Parathyroid adenoma (tissue), 2 donors: ENCODE measurements at regions not wholly inside any gene's neighbourhood (a gene's known extent, or its start where the extent isn't known, plus 50 kb on each side); places are given as distances from the start of the nearest gene placed in this dataset.

Experiments used
- H2AFZ ChIP-seq: fragments of 300-600 bp; sonication (generic); one replicate; pipeline ENCODE4 v1.7.0; 2017; ENCODE audit warnings: antibody characterized with exemption, mild to moderate bottlenecking
- H3K27ac ChIP-seq: fragments of 300-600 bp; sonication (generic); one replicate; pipeline ENCODE4 v1.7.0; 2017
- H3K27me3 ChIP-seq: fragments of 300-600 bp; sonication (generic); one replicate; pipeline ENCODE4 v1.7.0; 2017; ENCODE audit warnings: low read length; ENCODE audit not compliant: control insufficient read depth, insufficient read depth
- H3K36me3 ChIP-seq: fragments of 300-600 bp; sonication (generic); one replicate; pipeline ENCODE4 v1.7.0; 2017; ENCODE audit warnings: low read length; ENCODE audit not compliant: control insufficient read depth, insufficient read depth
- H3K4me1 ChIP-seq: fragments of 300-600 bp; sonication (generic); one replicate; pipeline ENCODE4 v1.7.0; 2017; ENCODE audit warnings: control low read depth
- H3K4me2 ChIP-seq: fragments of 300-600 bp; sonication (generic); one replicate; pipeline ENCODE4 v1.7.0; 2017; ENCODE audit warnings: low read length
- H3K4me3 ChIP-seq: fragments of 300-600 bp; sonication (generic); one replicate; pipeline ENCODE4 v1.7.0; 2017; ENCODE audit warnings: low read depth, low read length
- H3K79me2 ChIP-seq: fragments of 300-600 bp; sonication (generic); one replicate; pipeline ENCODE4 v1.7.0; 2017; ENCODE audit warnings: control low read depth
- H3K9ac ChIP-seq: fragments of 300-600 bp; sonication (generic); one replicate; pipeline ENCODE4 v1.7.0; 2017; ENCODE audit warnings: mild to moderate bottlenecking
- H3K9me3 ChIP-seq: fragments of 300-600 bp; sonication (generic); one replicate; pipeline ENCODE4 v1.7.0; 2017; ENCODE audit warnings: low read length; ENCODE audit not compliant: control insufficient read depth
- CTCF ChIP-seq: fragments of 300-600 bp; sonication (generic); IDR thresholded peaks from one replicate; pipeline ENCODE4 v1.7.0; 2017; ENCODE audit warnings: antibody characterized with exemption, mild to moderate bottlenecking
- donor health status: primary hyperparathyroidism.

GRCh38 chr12:69168363-69168762, 71.0 kb upstream of the CPSF6 start:
- Histone ChIP-seq H3K4me3 (no peak overlapping the region), H3K9ac (no peak overlapping the region), H3K79me2 (no peaks in the 10 kb centered on the region), H3K4me1 (no peaks in the 10 kb centered on the region), H3K9me3 (no peaks in the 10 kb centered on the region), H2AFZ (no peak overlapping the region), H3K27me3 (no peaks in the 10 kb centered on the region), H3K27ac (no peak overlapping the region), H3K36me3 (no peaks in the 10 kb centered on the region), H3K4me2 (no peak overlapping the region)
- no peak for TF ChIP-seq CTCF

- Histone ChIP-seq H3K9ac (no peak overlapping the region), H3K27ac (no peak overlapping the region), H3K4me2 (no peak overlapping the region), H3K9me3 (no peaks in the 10 kb centered on the region), H3K79me2 (no peaks in the 10 kb centered on the region), H3K36me3 (no peaks in the 10 kb centered on the region), H2AFZ (no peak overlapping the region), H3K27me3 (no peaks in the 10 kb centered on the region), H3K4me3 (no peak overlapping the region), H3K4me1 (no peaks in the 10 kb centered on the region)
- no peak for TF ChIP-seq CTCF
Observed at GRCh38 chr12:69168828-69169227, 70.5 kb upstream of the CPSF6 start.

GRCh38 chr12:69170293-69170692, 69.1 kb upstream of the CPSF6 start:
- no peaks in the 10 kb centered on the region for H3K4me1 ChIP-seq
- H3K4me2 ChIP-seq = no peak overlapping the region
- no peak overlapping the region for H3K27ac ChIP-seq
- H3K79me2 ChIP-seq = no peaks in the 10 kb centered on the region
- no peaks in the 10 kb centered on the region for H3K9me3 ChIP-seq
- no peak overlapping the region for H3K9ac ChIP-seq
- TF ChIP-seq CTCF = no peak
- H3K27me3 ChIP-seq = no peaks in the 10 kb centered on the region
- no peaks in the 10 kb centered on the region for H3K36me3 ChIP-seq
- no peak overlapping the region for H3K4me3 ChIP-seq
- H2AFZ ChIP-seq = no peak overlapping the region

GRCh38 chr12:69171881-69172280, 67.5 kb upstream of the CPSF6 start:
- H3K27me3 ChIP-seq = no peaks in the 10 kb centered on the region
- H3K4me2 ChIP-seq = no peak overlapping the region
- H2AFZ ChIP-seq = no peak overlapping the region
- H3K27ac ChIP-seq = no peak overlapping the region
- TF ChIP-seq CTCF = no peak
- no peaks in the 10 kb centered on the region for H3K4me1 ChIP-seq
- no peaks in the 10 kb centered on the region for H3K79me2 ChIP-seq
- H3K36me3 ChIP-seq = no peaks in the 10 kb centered on the region
- no peak overlapping the region for H3K9ac ChIP-seq
- H3K4me3 ChIP-seq = no peak overlapping the region
- H3K9me3 ChIP-seq = no peaks in the 10 kb centered on the region

- H2AFZ ChIP-seq = no peak overlapping the region
- H3K27ac ChIP-seq = no peak overlapping the region
- no peak overlapping the region for H3K4me2 ChIP-seq
- no peak for TF ChIP-seq CTCF
- H3K79me2 ChIP-seq = no peaks in the 10 kb centered on the region
- no peak overlapping the region for H3K9ac ChIP-seq
- no peaks in the 10 kb centered on the region for H3K27me3 ChIP-seq
- H3K4me3 ChIP-seq = no peak overlapping the region
- no peaks in the 10 kb centered on the region for H3K4me1 ChIP-seq
- no peaks in the 10 kb centered on the region for H3K9me3 ChIP-seq
- H3K36me3 ChIP-seq = no peaks in the 10 kb centered on the region
Observed at GRCh38 chr12:69172491-69172890, 66.9 kb upstream of the CPSF6 start.
